ENCODE measurements at regions not wholly inside any gene's neighbourhood (a gene's known extent, or its start where the extent isn't known, plus 50 kb on each side); places are given as distances from the start of the nearest gene placed in this dataset.

DNA sequence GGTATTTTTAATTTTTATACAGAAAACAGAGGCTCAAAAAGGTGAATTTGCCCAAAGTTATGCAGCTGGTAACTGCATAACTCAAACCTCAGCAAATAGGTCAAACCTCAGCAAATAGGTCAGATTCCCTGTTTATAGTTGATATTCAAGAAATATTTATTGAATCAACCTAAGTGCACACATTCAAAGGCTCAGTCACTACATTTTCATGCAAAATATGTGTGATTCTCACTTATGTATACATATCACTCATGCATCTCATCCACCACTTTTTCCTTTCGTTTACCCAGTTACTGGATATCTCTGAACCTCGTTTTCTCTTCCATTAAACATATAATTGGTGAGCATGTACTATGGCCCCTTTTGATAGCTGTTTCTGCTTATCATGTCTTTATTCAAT lies 158.3 kb upstream of the C1orf21 start:
- DNase-seq (ENCODE audit: low read depth) = no peak
- no peak for TF ChIP-seq CTCF (IDR thresholded peaks at IDR 0.05; ENCODE audit: control insufficient read depth, insufficient read depth, low read depth, low read length, missing control alignments)
- H3K4me3 ChIP-seq (ENCODE audit: control insufficient read depth, low read depth, low read length) = no peak overlapping the region

DNA sequence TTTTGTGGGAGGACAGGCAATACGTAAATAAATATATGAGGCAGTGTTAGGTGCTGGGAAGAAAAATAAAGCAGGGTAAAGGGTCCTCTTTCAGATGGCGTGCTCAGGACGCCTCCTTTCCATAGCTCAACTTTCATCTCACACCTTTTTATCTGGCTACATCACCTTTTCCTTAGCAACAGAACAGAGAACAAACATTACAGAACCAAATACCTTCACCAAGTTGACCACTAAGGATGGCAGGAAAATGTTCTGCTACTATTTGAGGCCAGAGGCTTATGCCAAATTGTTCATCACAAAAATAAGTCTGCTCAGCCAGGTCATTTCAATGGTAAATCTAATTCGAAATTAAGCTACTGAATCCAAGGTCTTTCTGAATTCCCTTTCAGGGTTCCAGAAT lies 149.2 kb upstream of the C1orf21 start:
- TF ChIP-seq CTCF (IDR thresholded peaks at IDR 0.05; ENCODE audit: control insufficient read depth, insufficient read depth, low read depth, low read length, missing control alignments) = no peak
- no peak for DNase-seq (ENCODE audit: low read depth)
- no peak overlapping the region for H3K4me3 ChIP-seq (ENCODE audit: control insufficient read depth, low read depth, low read length)

GRCh38 chr1:184241446-184241845 lies 145.4 kb upstream of the C1orf21 start:
- H3K4me3 ChIP-seq (ENCODE audit: control insufficient read depth, low read depth, low read length) = no peak overlapping the region
- TF ChIP-seq CTCF (IDR thresholded peaks at IDR 0.05; ENCODE audit: control insufficient read depth, insufficient read depth, low read depth, low read length, missing control alignments) = no peak
- no peak for DNase-seq (ENCODE audit: low read depth)

- no peak overlapping the region for H3K4me3 ChIP-seq (ENCODE audit: control insufficient read depth, low read depth, low read length)
- DNase-seq (ENCODE audit: low read depth) = peak; percentile 13
- no peak for TF ChIP-seq CTCF (IDR thresholded peaks at IDR 0.05; ENCODE audit: control insufficient read depth, insufficient read depth, low read depth, low read length, missing control alignments)
Measured at GRCh38 chr1:184242507-184242943, 144.3 kb upstream of the C1orf21 start.

GRCh38 chr1:184244962-184245361 lies 141.9 kb upstream of the C1orf21 start:
- no peak for TF ChIP-seq CTCF (IDR thresholded peaks at IDR 0.05; ENCODE audit: control insufficient read depth, insufficient read depth, low read depth, low read length, missing control alignments)
- no peak for DNase-seq (ENCODE audit: low read depth)
- no peak overlapping the region for H3K4me3 ChIP-seq (ENCODE audit: control insufficient read depth, low read depth, low read length)

DNA sequence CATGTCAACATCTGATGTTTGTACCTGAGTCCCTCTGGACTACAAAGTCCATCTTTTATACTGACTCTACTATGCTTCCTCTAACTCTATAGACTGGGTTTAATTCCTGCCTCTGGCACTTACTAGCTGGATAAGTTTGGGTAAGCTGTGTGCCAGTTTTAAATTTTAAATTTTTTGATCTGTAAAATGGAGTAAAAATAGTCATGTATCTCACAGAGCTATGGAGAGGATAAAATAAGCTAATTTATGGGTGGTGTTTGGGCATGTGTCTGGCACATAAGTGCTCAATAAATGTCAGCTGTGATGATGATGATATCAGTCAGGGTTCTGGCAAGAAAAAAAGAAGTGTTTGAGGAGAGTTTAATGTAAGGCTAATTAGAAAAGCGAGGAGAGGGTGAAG lies 139.2 kb upstream of the C1orf21 start:
- TF ChIP-seq CTCF (IDR thresholded peaks at IDR 0.05; ENCODE audit: control insufficient read depth, insufficient read depth, low read depth, low read length, missing control alignments) = no peak
- DNase-seq (ENCODE audit: low read depth) = no peak
- H3K4me3 ChIP-seq (ENCODE audit: control insufficient read depth, low read depth, low read length) = no peak overlapping the region

DNA sequence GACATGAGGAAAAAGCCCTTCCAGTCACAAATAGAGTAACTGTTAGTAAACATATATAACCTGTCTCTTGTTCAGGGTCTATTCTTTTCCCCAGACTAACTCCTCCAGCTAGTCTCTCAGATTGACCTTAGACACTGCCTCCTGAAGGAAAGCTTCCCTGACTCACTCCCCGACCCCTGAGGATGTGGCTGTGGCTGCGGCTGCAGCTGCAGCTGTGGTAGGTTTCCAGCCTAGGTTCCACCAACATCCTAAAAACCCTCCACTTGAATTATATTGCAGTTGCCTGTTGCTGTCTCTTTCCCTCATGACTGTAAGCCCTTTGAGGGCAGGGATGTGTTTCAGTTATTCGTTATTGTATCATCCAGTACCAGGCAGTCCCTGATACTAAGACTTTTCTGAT lies 132.9 kb upstream of the C1orf21 start:
- no peak for DNase-seq (ENCODE audit: low read depth)
- no peak for TF ChIP-seq CTCF (IDR thresholded peaks at IDR 0.05; ENCODE audit: control insufficient read depth, insufficient read depth, low read depth, low read length, missing control alignments)
- H3K4me3 ChIP-seq (ENCODE audit: control insufficient read depth, low read depth, low read length) = no peak overlapping the region
